Muscle of back (tissue), 3 donors: ENCODE measurements at regions not wholly inside any gene's neighbourhood (a gene's known extent, or its start where the extent isn't known, plus 50 kb on each side); places are given as distances from the start of the nearest gene placed in this dataset.
A peak's percentile ranks its signal among the peaks of the same experiment; 100 is the strongest.

Source experiments
- DNase-seq, 3 donors: peaks; one replicate each; pipeline versions ENCODE4 v3.0.0 to v3.0.0-alpha.2; 2013

DNA sequence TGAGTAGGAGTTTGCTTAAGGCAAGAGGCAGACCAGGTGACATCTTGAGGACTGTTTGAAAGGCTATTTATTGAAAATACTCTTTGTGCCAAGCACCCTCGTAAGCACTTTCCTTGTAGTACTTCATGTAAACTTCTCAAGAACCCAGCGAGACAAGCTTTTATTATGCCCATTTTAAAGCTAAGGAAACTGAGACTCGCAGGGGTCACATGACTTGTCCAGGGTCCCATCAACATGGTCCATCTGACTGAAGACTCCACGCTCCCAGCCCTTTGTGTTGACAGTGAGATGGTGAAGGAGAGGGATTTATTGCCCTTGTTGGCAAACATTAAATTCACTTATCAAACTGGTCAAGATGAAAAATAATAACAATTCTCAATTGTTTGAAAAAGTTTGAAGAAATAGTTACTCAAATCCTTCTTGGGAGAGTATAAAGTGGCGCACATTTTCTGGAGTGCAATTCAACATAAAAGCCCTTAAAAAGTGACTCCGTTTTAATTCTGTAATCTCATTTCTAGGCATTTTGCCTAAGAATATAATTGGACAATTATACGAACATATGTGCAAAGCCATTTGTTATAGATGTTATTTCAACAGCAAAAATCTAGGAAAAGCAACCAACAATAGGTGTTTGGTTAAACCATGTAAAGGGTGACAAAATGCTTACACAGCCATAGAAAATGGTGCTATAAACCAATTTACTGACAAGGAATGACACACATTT is 270.5 kb upstream of the NCKAP5 start:
- DNase-seq, result no peak

DNA sequence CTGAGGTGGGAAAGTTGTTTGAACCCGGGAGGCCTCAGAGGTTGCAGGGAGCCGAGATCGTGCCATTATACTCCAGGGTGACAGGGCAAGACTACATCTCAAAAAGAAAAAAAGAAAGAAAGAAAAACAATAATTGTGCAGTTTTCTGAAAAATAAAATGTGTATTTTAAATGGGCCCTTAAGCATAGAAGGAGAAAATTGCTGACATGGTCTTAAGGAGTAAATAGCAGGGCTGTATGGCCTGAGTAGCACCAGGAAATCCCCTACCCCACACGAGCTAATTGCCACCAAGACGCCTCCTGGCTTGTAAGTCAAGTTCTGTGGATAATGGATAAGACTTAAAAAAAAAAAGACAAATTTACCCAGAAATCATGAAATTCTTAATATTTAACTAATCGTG is 271.4 kb upstream of the NCKAP5 start:
- no peak for DNase-seq

GRCh38 chr2:133840761-133841160 is 272.5 kb upstream of the NCKAP5 start:
- DNase-seq, result no peak

DNA sequence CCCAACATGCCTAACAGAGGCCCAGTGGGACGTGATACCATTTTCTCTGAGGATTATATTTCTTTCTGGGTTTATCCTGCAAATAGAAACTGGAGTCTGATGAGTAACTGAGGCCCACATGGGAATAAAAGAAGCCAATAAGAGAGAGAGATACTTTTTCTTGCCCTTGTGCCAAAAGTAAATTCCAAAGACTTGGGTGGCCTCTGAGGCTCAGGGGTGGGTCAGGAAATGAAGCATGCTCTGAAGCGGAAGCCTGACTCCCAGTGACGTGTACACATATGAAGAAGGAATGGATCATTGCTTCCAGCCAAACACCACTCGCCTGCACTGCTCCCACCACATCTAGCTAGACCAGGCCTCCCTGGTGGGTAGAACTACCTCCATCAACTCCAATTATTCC is 273.6 kb upstream of the NCKAP5 start:
- peak; percentile 79 to 96 (median 90) for DNase-seq

DNA sequence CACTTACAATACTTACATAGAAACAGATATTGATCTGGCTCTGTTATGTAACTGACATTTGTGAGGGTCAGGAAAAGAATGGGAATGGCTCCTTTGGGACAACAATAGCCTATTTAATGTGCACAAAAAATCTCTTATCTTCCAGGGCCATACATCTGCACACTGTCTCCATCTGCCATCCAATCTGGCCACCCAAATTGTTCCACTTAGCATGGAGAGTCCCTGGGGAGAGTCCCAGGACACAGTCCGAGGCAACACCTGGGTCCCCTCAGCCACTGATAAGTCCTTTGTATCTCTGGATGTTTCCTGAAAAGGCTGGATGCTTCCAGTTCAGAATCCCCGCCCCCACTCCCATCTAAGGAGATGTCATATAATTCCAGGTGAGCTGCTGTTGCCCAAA is 274.2 kb upstream of the NCKAP5 start:
- no peak for DNase-seq

DNA sequence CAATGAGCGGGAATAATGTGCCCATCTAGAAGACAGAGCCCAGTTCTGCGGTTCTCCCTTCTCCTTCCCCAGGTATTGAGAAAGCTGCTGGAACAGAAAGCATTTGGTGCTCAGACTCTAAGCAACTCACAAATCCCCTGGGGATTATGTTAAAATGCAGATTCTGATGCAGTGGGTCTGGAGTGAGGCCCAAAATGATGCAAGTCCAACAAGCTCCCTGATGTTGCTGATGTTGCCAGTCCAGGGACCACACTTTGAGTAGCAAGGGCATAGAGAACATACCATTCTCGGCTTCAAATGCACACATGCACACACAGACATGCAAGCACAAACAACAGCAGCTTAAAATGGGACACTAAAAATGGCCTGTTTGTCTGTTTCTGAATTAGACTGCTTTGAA is 274.8 kb upstream of the NCKAP5 start:
- peak in 1 of 3 donors; percentile 36 for DNase-seq

DNA sequence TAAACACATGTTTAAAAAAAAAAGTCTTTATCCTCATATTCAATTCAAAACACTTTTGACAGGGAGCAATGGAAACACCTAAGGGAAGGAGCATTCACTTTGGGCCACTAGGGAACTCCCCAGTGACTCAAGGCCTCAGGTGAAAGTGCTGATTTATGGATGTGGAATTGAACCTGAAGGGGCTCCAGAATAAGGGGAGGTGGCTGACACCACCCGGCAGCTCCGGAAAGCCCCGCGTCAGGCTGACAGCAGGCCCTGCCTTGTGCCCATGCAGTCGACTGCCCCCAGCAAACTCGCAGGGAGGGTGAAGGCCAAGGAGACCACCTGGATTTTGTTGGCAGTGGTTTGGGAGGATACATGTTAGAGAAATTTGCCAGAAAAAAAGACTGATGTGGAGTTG is 275.3 kb upstream of the NCKAP5 start:
- DNase-seq, result no peak

DNA sequence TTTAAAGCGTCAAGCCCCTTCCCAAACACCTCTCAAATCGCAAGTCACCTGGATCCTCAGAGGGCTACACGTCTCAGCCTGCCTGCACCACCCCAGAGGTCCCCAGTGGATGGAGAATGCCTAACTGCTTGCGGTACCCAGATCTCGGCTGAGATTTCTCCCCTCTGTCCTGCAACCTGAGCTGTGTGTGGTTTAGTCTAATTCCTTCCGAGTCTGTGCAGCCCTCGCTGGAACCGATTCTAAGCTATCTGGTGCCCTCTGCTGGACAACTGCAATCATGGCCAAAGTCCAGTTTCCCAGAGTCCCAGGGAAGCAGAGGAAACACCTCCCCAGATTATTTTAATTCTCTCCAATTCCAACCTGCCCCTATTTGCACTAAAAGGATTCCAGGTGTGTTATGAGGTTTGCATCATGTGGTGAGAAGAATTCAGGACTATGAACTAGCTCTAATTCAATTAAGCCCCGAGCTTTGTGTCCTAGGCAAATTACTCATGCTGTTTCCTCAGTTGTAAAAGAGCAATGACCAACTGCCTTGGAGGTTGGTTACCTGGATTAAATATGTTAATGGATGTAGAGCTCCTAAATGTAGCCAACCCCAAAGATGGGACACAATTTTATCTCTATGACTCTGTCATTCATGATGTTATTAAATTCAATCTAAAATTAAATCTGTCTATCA is 276.1 kb upstream of the NCKAP5 start:
- DNase-seq, result peak; percentile 77 to 83 (median 77)

GRCh38 chr2:133846476-133846875 is 278.2 kb upstream of the NCKAP5 start:
- DNase-seq, result no peak

GRCh38 chr2:133847591-133847990 is 279.3 kb upstream of the NCKAP5 start:
- DNase-seq, result no peak

DNA sequence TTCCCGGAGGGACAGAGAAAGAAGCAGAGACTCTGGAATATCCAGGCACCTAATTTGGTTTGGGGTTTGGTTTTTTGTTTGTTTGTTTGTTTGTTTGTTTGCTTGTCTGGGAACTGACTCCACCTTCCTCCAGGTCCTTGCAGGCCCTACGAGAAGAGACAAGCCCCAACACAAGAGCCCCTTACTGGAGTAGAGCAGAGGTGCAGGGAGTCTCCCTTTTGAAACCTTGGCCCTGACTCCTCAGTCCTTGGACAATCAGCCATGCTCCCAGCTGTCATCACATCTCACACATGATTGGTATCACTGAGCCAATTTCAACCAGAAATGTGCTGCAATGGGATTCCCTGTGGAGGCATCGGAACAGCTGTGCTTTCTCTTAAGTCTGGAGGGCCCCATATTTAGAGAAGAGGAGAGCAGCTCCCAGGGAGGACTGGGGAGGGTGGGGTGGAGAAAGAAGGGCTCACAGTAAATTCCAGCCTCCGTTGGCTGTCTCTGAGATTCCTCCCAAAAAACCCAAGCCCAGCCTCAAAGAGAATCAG is 279.9 kb upstream of the NCKAP5 start:
- DNase-seq, result peak in 1 of 3 donors; percentile 72

GRCh38 chr2:133849341-133849740 is 281.1 kb upstream of the NCKAP5 start:
- DNase-seq, result no peak

- DNase-seq, result no peak
Measured at GRCh38 chr2:133854603-133855200, 286.4 kb upstream of the NCKAP5 start.

- peak in 1 of 3 donors; percentile 47 for DNase-seq
Measured at GRCh38 chr2:133855526-133855925, 287.3 kb upstream of the NCKAP5 start.

- DNase-seq, result no peak
Measured at GRCh38 chr2:133856678-133857077, 288.4 kb upstream of the NCKAP5 start.

- DNase-seq, result no peak
Measured at GRCh38 chr2:133859578-133859977, 291.3 kb upstream of the NCKAP5 start.

GRCh38 chr2:133862400-133862977 is 294.2 kb upstream of the NCKAP5 start:
- DNase-seq, result no peak

DNA sequence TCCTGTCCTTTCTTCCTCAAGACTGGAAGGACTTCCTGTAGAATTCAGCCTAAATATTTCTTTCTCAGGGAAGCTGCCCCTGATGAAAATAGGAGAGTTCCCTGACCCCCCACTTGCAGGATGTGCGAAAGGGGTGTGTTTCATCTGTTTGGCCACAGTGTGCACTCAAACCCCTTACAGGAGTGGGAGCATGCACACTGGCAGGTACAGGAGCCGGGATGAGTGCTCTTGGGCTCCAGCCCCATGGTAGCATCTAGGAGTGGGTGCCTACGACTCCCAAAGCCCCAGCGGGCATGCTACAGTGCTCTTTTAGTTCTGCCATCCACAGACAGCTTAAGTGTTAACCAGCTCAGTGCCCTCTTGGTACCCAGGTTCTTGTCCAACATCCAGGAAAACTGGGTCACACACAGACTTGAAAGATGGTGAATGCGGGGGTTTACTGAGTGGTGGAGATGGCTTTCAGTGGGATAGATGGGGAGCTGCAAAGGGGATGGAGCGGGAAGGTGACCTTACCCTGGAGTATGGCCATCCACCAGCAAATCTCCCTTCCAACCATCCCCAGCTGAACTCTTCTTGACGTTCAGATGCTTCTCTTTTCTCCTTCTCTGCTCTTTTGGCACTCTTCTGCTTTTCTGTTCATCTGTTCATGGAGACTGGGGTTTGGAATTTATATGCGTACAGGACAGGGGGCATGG is 295.0 kb upstream of the NCKAP5 start:
- no peak for DNase-seq

GRCh38 chr2:133865141-133865540 is 296.9 kb upstream of the NCKAP5 start:
- DNase-seq, result no peak

GRCh38 chr2:133867166-133867565 is 298.9 kb upstream of the NCKAP5 start:
- DNase-seq, result peak in 1 of 3 donors; percentile 54

DNA sequence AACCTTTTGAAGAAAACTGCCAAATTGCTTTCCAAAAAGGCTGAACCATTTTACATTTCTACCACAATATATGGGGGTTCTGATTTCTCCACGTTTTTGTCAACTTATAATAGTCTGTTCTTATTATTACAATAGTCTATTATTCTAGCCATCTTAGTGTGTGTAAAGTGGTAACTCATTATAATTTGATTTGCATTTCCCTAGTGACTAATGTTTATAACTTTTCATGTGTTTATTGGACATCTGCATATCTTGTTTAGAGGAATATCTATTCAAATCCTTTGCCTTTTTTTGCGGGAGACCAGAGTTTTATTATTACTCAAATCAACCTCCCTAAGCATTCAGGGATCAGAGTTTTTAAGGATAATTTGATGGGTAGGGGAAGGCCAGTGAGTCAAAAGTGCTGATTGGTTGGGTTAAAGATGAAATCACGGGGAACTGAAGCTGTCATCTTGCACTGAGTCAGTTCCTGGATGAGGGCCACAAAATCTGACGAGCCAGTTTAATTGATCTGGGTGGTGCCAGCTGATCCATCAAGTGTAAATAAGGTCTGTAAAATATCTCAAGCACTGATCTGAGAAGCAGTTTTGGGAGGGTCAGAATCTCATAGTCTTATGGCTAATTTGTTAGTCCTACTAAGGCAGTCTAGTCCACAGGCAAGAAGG is 303.4 kb upstream of the NCKAP5 start:
- DNase-seq, result no peak
